SK-N-MC (cell line): ENCODE measurements at regions not wholly inside any gene's neighbourhood (a gene's known extent, or its start where the extent isn't known, plus 50 kb on each side); places are given as distances from the start of the nearest gene placed in this dataset.

ENCODE experiments used
- DNase-seq: peaks from one replicate; pipeline ENCODE4 v3.0.0-alpha.2; 2011; ENCODE audit warnings: low read depth, low spot score
- H3K27ac ChIP-seq: fragments of 200-600 bp; sonication (generic); 2 replicates; pipeline ENCODE4 v1.5.1; 2016; ENCODE audit warnings: mixed run types
- H3K36me3 ChIP-seq: fragments of 200-600 bp; sonication (generic); 2 replicates; pipeline ENCODE4 v1.6.1; 2017; ENCODE audit warnings: antibody characterized with exemption, low read length, mixed read lengths; ENCODE audit not compliant: insufficient read depth
- H3K4me3 ChIP-seq: fragments of 200-600 bp; sonication (generic); 2 replicates; pipeline ENCODE4 v1.5.1; 2016
- H3K9ac ChIP-seq: fragments of 200-600 bp; sonication (generic); 2 replicates; pipeline ENCODE4 v1.8.0; 2017; ENCODE audit warnings: mixed run types, mixed read lengths; ENCODE audit not compliant: insufficient read length
- H3K9me3 ChIP-seq: fragments of 200-600 bp; sonication (generic); 2 replicates; pipeline ENCODE4 v1.6.1; 2017; ENCODE audit warnings: low read depth, mild to moderate bottlenecking, antibody characterized with exemption, low read length, moderate library complexity, mixed read lengths
- EZH2 ChIP-seq: fragments of 200-600 bp; sonication (generic); IDR thresholded peaks from one replicate; pipeline ENCODE4 v1.6.1; 2017; ENCODE audit warnings: antibody characterized with exemption
- FOXP2 ChIP-seq: optimal IDR thresholded peaks from 2 replicates; pipeline ENCODE3; 2011; ENCODE audit warnings: mild to moderate bottlenecking, moderate library complexity; ENCODE audit not compliant: insufficient read depth; ENCODE audit errors: extremely low read length, control extremely low read depth
- POLR2AphosphoS5 ChIP-seq: IDR thresholded peaks from 2 replicates; pipeline ENCODE4 v1.6.1; 2012; ENCODE audit warnings: mild to moderate bottlenecking, low read depth, low read length, borderline replicate concordance

- TF ChIP-seq EZH2 (no peak), FOXP2 (no peak), POLR2AphosphoS5 (no peak)
- no peak for DNase-seq
- Histone ChIP-seq H3K27ac (no peak overlapping the region), H3K9ac (no peak overlapping the region), H3K4me3 (no peak overlapping the region; the same call in 1 of the 2 replicates), H3K9me3 (no peaks in the 10 kb centered on the region), H3K36me3 (no peaks in the 10 kb centered on the region)
These were observed 103.6 kb downstream of the LYZL1 start for GRCh38 chr10:29392376-29393021.

GRCh38 chr10:29394321-29394932, 105.6 kb downstream of the LYZL1 start:
- DNase-seq: no peak
- TF ChIP-seq EZH2: no peak
- no peak for TF ChIP-seq POLR2AphosphoS5
- H3K27ac ChIP-seq: no peak overlapping the region
- no peaks in the 10 kb centered on the region for H3K9me3 ChIP-seq
- H3K9ac ChIP-seq: no peak overlapping the region
- H3K36me3 ChIP-seq: no peaks in the 10 kb centered on the region
- H3K4me3 ChIP-seq: no peak overlapping the region

- TF ChIP-seq EZH2 (no peak), POLR2AphosphoS5 (no peak), FOXP2 (no peak)
- H3K9me3 ChIP-seq: no peaks in the 10 kb centered on the region
- DNase-seq: no peak
- H3K27ac ChIP-seq: no peak overlapping the region
- H3K4me3 ChIP-seq: no peak overlapping the region
- H3K9ac ChIP-seq: no peak overlapping the region
- no peaks in the 10 kb centered on the region for H3K36me3 ChIP-seq
These were observed 106.5 kb downstream of the LYZL1 start for GRCh38 chr10:29395409-29395808.

- Histone ChIP-seq H3K9me3 (no peaks in the 10 kb centered on the region), H3K4me3 (no peak overlapping the region)
- TF ChIP-seq EZH2 (no peak), FOXP2 (no peak), POLR2AphosphoS5 (no peak)
These were observed 108.4 kb downstream of the LYZL1 start for GRCh38 chr10:29397221-29397620.

GRCh38 chr10:29403208-29403607, 114.3 kb downstream of the LYZL1 start:
- no peaks in the 10 kb centered on the region for H3K36me3 ChIP-seq
- TF ChIP-seq EZH2 (no peak), POLR2AphosphoS5 (no peak), FOXP2 (no peak)

More at GRCh38 chr10:29397221-29397620, 108.4 kb downstream of the LYZL1 start:
- no peak overlapping the region for H3K9ac ChIP-seq
- H3K27ac ChIP-seq: no peak overlapping the region
- H3K36me3 ChIP-seq: no peaks in the 10 kb centered on the region
- DNase-seq: no peak

GRCh38 chr10:29407280-29407858, 118.5 kb downstream of the LYZL1 start:
- TF ChIP-seq EZH2: no peak
- no peak for TF ChIP-seq POLR2AphosphoS5
- no peak for TF ChIP-seq FOXP2
- DNase-seq: no peak
- Histone ChIP-seq H3K4me3 (no peak overlapping the region), H3K36me3 (0 out of 2 replicates have a peak, but pooled peaks cover 2% of the 10 kb centered on the region), H3K27ac (no peak overlapping the region), H3K9ac (no peak overlapping the region), H3K9me3 (no peaks in the 10 kb centered on the region)

More at GRCh38 chr10:29403208-29403607, 114.3 kb downstream of the LYZL1 start:
- no peaks in the 10 kb centered on the region for H3K9me3 ChIP-seq
- no peak for DNase-seq
- H3K4me3 ChIP-seq: no peak overlapping the region
- no peak overlapping the region for H3K9ac ChIP-seq
- no peak overlapping the region for H3K27ac ChIP-seq
